Mesenchymal stem cell (in vitro differentiated cells and primary cell): ENCODE measurements at regions not wholly inside any gene's neighbourhood (a gene's known extent, or its start where the extent isn't known, plus 50 kb on each side); places are given as distances from the start of the nearest gene placed in this dataset.

Source experiments
- DNase-seq: peaks from one replicate; pipeline ENCODE4 v3.0.0-alpha.2; 2013
- H2AFZ ChIP-seq: one replicate; pipeline ENCODE4 v1.6.1; 2013; ENCODE audit warnings: low read depth, mild to moderate bottlenecking, control low read depth, inconsistent platforms, low read length, moderate library complexity
- H2AK5ac ChIP-seq: 2 replicates; pipeline ENCODE4 v1.6.1; 2013; ENCODE audit warnings: low read length, moderate library complexity, mild to moderate bottlenecking, inconsistent platforms; ENCODE audit not compliant: severe bottlenecking
- H2BK120ac ChIP-seq: one replicate; pipeline ENCODE4 v1.6.1; 2013; ENCODE audit warnings: low read depth, mild to moderate bottlenecking, inconsistent platforms, low read length, moderate library complexity
- H2BK12ac ChIP-seq, 2 experiments: one replicate each; pipeline ENCODE4 v1.6.1; 2013; ENCODE audit warnings: inconsistent platforms in 2 of 2, low read length in 2 of 2, mild to moderate bottlenecking in 2 of 2, moderate library complexity in 2 of 2, control low read depth in 1 of 2
- H2BK15ac ChIP-seq: one replicate; pipeline ENCODE4 v1.6.1; 2013; ENCODE audit warnings: mild to moderate bottlenecking, low read depth, inconsistent platforms; ENCODE audit not compliant: poor library complexity, severe bottlenecking
- H2BK5ac ChIP-seq: 2 replicates; pipeline ENCODE4 v1.6.1; 2013; ENCODE audit warnings: low read depth, mild to moderate bottlenecking, low read length, control low read depth, inconsistent platforms; ENCODE audit not compliant: poor library complexity, severe bottlenecking
- H3K14ac ChIP-seq, 2 experiments: one replicate each; pipeline ENCODE4 v1.6.1; 2013; ENCODE audit warnings: inconsistent platforms in 2 of 2, low read length in 2 of 2, control low read depth in 1 of 2, mild to moderate bottlenecking in 1 of 2, moderate library complexity in 1 of 2
- H3K18ac ChIP-seq, 2 experiments: one replicate each; pipeline ENCODE4 v1.6.1; 2013; ENCODE audit warnings: inconsistent platforms in 2 of 2, low read length in 2 of 2, control low read depth in 1 of 2, low read depth in 1 of 2, mild to moderate bottlenecking in 1 of 2
- H3K23ac ChIP-seq, 2 experiments: one replicate each; pipeline ENCODE4 v1.6.1; 2013; ENCODE audit warnings: inconsistent platforms in 2 of 2, low read length in 2 of 2, mild to moderate bottlenecking in 2 of 2, moderate library complexity in 2 of 2, control low read depth in 1 of 2
- H3K27ac ChIP-seq: 2 replicates; pipeline ENCODE4 v1.5.1; 2013; ENCODE audit warnings: mild to moderate bottlenecking, moderate library complexity, low read length, control low read depth, inconsistent platforms; ENCODE audit not compliant: poor library complexity, severe bottlenecking
- H3K27me3 ChIP-seq, 2 experiments: 2 replicates each; pipeline versions ENCODE4 v1.6.1 to v1.7.0; 2013; ENCODE audit warnings: low read length in 2 of 2, mild to moderate bottlenecking in 2 of 2, moderate library complexity in 2 of 2, control low read depth in 1 of 2, inconsistent platforms in 1 of 2; ENCODE audit not compliant: control insufficient read depth in 1 of 2, insufficient read depth in 1 of 2
- H3K36me3 ChIP-seq, 2 experiments: 2 replicates each; pipeline versions ENCODE4 v1.6.1 to v1.7.0; 2013; ENCODE audit warnings: low read length in 2 of 2, control low read depth in 1 of 2, inconsistent platforms in 1 of 2, low read depth in 1 of 2, mild to moderate bottlenecking in 1 of 2; ENCODE audit not compliant: insufficient read depth in 2 of 2, control insufficient read depth in 1 of 2
- H3K4ac ChIP-seq, 2 experiments: one replicate each; pipeline ENCODE4 v1.6.1; 2013; ENCODE audit warnings: inconsistent platforms in 2 of 2, low read length in 2 of 2, mild to moderate bottlenecking in 2 of 2, moderate library complexity in 2 of 2, control low read depth in 1 of 2, low read depth in 1 of 2
- H3K4me1 ChIP-seq: 2 replicates; pipeline ENCODE4 v1.6.1; 2013; ENCODE audit warnings: low read depth, low read length, control low read depth; ENCODE audit not compliant: control insufficient read depth, insufficient read depth
- H3K4me2 ChIP-seq: 2 replicates; pipeline ENCODE4 v1.6.1; 2013; ENCODE audit warnings: low read length, mild to moderate bottlenecking, inconsistent platforms; ENCODE audit not compliant: poor library complexity, severe bottlenecking
- H3K4me3 ChIP-seq, 2 experiments: 2 replicates each; pipeline versions ENCODE4 v1.5.1 to v1.7.0; 2013; ENCODE audit warnings: low read length in 2 of 2, mild to moderate bottlenecking in 2 of 2, control low read depth in 1 of 2, low read depth in 1 of 2; ENCODE audit not compliant: insufficient read depth in 1 of 2
- H3K79me1 ChIP-seq: replicated peaks from 2 replicates; pipeline ENCODE4 v1.6.1; 2013; ENCODE audit warnings: mild to moderate bottlenecking, control low read depth, low read length, inconsistent platforms; ENCODE audit not compliant: poor library complexity, severe bottlenecking
- H3K9ac ChIP-seq: 2 replicates; pipeline ENCODE4 v1.7.0; 2013; ENCODE audit warnings: mild to moderate bottlenecking, low read length, moderate library complexity
- H3K9me3 ChIP-seq: 2 replicates; pipeline ENCODE4 v1.7.0; 2013; ENCODE audit warnings: mild to moderate bottlenecking, low read length; ENCODE audit not compliant: control insufficient read depth
- H4K8ac ChIP-seq: one replicate; pipeline ENCODE4 v1.6.1; 2013; ENCODE audit warnings: inconsistent platforms, mild to moderate bottlenecking, low read length, moderate library complexity
- H4K91ac ChIP-seq: one replicate; pipeline ENCODE4 v1.6.1; 2013; ENCODE audit warnings: mild to moderate bottlenecking, low read length, inconsistent platforms
- WGBS: methylation state at CpG from one replicate; pipeline ENCODE4 v1.1.7; 2013; ENCODE audit warnings: mixed read lengths; 5-methylcytosine and 5-hydroxymethylcytosine counted together

DNA sequence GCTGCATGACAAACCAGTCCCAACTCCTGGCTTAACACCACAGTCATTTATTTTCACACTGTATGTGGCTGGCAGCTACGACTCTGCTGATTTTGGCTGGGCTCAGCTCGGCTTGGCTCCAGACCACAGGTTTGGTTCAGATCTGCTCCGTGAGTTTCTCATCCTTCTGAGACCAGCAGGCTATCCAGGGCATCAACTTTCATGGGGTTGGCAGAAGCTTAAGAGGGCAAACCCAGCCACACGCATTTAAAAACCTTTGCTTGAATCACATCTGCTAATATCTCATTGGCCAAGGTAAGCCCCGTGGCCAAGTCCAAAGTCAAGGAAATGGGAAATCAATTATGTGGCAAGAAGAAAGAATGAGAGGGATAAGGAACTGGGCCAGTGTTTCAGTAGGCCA, 574.2 kb downstream of the MATN1 start:
- Histone ChIP-seq H2BK12ac (no peak overlapping the region), H3K27me3 (peaks cover 3 to 29% of the 10 kb centered on the region in 2 experiments), H3K18ac (no peak overlapping the region), H3K27ac (no peak overlapping the region), H2AFZ (no peak overlapping the region), H3K23ac (no peak overlapping the region), H3K4me1 (no peaks in the 10 kb centered on the region), H3K36me3 (no peaks in the 10 kb centered on the region), H3K9ac (no peak overlapping the region), H4K91ac (no peak overlapping the region), H3K79me1 (no peaks in the 10 kb centered on the region), H2AK5ac (no peak overlapping the region), H2BK120ac (no peak overlapping the region), H4K8ac (no peak overlapping the region), H3K4me3 (no peak overlapping the region), H3K9me3 (peaks cover 5% of the 10 kb centered on the region), H3K4ac (no peak overlapping the region), H3K4me2 (no peak overlapping the region), H2BK15ac (no peak overlapping the region), H3K14ac (no peak overlapping the region), H2BK5ac (no peak overlapping the region)
- no peak for DNase-seq
- WGBS: 66% methylated on average over 4 of the region's 5 CpGs

DNA sequence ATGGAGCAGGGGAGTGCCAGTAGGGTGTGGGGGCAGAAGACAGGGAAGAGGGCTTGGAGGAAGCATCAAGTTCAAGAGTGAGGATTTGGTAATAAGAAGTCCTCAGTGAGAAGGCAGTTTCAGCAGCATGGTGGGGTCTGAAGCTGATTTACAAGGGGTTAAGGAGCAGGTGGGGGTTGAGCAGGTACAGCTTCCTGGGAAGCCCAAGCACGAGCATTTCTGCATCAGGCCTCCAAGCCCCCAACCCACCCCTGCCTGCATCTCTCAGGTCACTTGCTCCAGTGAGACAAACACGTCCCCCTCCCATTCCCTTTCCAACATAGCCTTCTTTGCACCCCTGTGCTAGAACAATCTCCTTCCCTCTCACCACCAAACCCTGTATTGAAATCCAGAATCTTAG, 574.7 kb downstream of the MATN1 start:
- H3K4me2 ChIP-seq: no peak overlapping the region
- H4K8ac ChIP-seq: no peak overlapping the region
- peaks cover 3 to 29% of the 10 kb centered on the region in 2 experiments for H3K27me3 ChIP-seq
- no peak overlapping the region for H3K4ac ChIP-seq
- no peak overlapping the region for H3K18ac ChIP-seq
- H3K4me3 ChIP-seq: no peak overlapping the region
- no peak overlapping the region for H2BK5ac ChIP-seq
- no peaks in the 10 kb centered on the region for H3K79me1 ChIP-seq
- no peaks in the 10 kb centered on the region for H3K4me1 ChIP-seq
- WGBS: 42% methylated on average over 2 of the region's 2 CpGs
- no peak for DNase-seq
- no peak overlapping the region for H4K91ac ChIP-seq
- H3K14ac ChIP-seq: no peak overlapping the region
- H3K9ac ChIP-seq: no peak overlapping the region
- H2BK15ac ChIP-seq: no peak overlapping the region
- H2BK12ac ChIP-seq: no peak overlapping the region
- H2AK5ac ChIP-seq: no peak overlapping the region
- H2BK120ac ChIP-seq: no peak overlapping the region
- H3K9me3 ChIP-seq: peaks cover 5% of the 10 kb centered on the region
- no peak overlapping the region for H2AFZ ChIP-seq
- no peak overlapping the region for H3K27ac ChIP-seq
- no peak overlapping the region for H3K23ac ChIP-seq
- no peaks in the 10 kb centered on the region for H3K36me3 ChIP-seq

DNA sequence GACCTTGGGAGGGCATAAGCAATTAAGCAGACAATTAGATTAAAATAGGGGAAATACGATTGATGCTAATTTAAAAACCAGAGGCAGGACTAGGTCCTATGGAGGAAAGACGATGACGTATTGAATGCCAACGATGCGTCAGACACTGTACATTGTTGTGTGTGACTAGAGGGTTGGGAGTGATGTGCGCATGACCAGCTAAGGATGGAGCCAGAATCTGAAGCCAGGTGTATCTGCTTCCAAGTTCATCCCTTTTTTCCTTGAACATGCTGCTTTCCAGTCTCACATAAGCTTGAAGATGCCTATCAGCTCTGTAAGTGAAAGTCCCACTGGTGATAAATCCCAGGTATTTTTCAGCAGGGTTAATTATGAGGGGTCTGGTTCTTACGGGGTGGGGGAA, 576.2 kb downstream of the MATN1 start:
- WGBS: 88% methylated on average over 7 of the region's 7 CpGs
- no peak overlapping the region for H3K18ac ChIP-seq
- H3K79me1 ChIP-seq: no peaks in the 10 kb centered on the region
- DNase-seq: no peak
- H2BK15ac ChIP-seq: no peak overlapping the region
- H2BK120ac ChIP-seq: no peak overlapping the region
- H2AK5ac ChIP-seq: no peak overlapping the region
- H4K91ac ChIP-seq: no peak overlapping the region
- peaks cover 5% of the 10 kb centered on the region for H3K9me3 ChIP-seq
- no peak overlapping the region for H4K8ac ChIP-seq
- no peak overlapping the region for H3K4me2 ChIP-seq
- H2AFZ ChIP-seq: no peak overlapping the region
- no peak overlapping the region for H3K4ac ChIP-seq
- peaks cover 3 to 29% of the 10 kb centered on the region in 2 experiments for H3K27me3 ChIP-seq
- H2BK12ac ChIP-seq: no peak overlapping the region
- H3K14ac ChIP-seq: no peak overlapping the region
- H3K9ac ChIP-seq: no peak overlapping the region
- H3K4me3 ChIP-seq: no peak overlapping the region
- no peak overlapping the region for H3K27ac ChIP-seq
- H3K4me1 ChIP-seq: no peaks in the 10 kb centered on the region
- H3K23ac ChIP-seq: no peak overlapping the region
- H2BK5ac ChIP-seq: no peak overlapping the region
- no peaks in the 10 kb centered on the region for H3K36me3 ChIP-seq

DNA sequence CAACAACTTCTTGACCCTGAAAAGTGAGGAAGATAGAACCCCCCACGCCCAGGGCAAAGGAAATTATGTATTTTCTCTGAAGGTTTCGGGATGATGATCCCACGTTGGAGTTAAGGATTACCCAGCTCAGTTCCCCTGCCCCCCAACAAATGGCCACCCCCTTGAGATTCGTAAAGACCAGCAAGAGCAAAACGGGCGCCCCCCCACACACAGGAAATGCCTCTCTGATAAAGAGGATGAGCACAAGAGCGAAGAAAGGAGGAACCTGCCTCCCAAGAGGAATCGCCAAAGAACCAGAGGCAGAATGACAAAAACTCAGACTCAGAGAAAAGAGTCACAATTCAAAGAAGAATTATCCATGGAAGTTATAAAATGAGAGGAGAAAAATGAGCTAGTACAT, 576.9 kb downstream of the MATN1 start:
- no peak overlapping the region for H2BK12ac ChIP-seq

More for the DNA sequence above, 576.9 kb downstream of the MATN1 start:
- Histone ChIP-seq H3K9me3 (peaks cover 5% of the 10 kb centered on the region), H3K14ac (no peak overlapping the region), H3K4me2 (no peak overlapping the region), H3K4ac (no peak overlapping the region), H3K27ac (no peak overlapping the region), H2BK5ac (no peak overlapping the region), H3K36me3 (no peaks in the 10 kb centered on the region), H3K18ac (no peak overlapping the region), H3K9ac (no peak overlapping the region), H2BK120ac (no peak overlapping the region), H2AFZ (no peak overlapping the region), H3K79me1 (no peaks in the 10 kb centered on the region), H2BK15ac (no peak overlapping the region), H3K4me1 (no peaks in the 10 kb centered on the region), H3K4me3 (no peak overlapping the region), H3K27me3 (peaks cover 3 to 29% of the 10 kb centered on the region in 2 experiments), H2AK5ac (no peak overlapping the region), H4K91ac (no peak overlapping the region), H3K23ac (no peak overlapping the region), H4K8ac (no peak overlapping the region)
- WGBS: 57% methylated on average over 8 of the region's 8 CpGs
- no peak for DNase-seq
